ENCODE measurements at regions not wholly inside any gene's neighbourhood (a gene's known extent, or its start where the extent isn't known, plus 50 kb on each side); places are given as distances from the start of the nearest gene placed in this dataset.

- ATAC-seq, result no peak
- TF ChIP-seq PATZ1 (CRISPR knock-in tag; IDR thresholded peaks at IDR 0.05; ENCODE audit: borderline replicate concordance) (no peak), TSHZ2 (CRISPR knock-in tag; IDR thresholded peaks at IDR 0.05) (no peak), CSRNP3 (CRISPR knock-in tag; IDR thresholded peaks at IDR 0.05) (no peak), PPARA (CRISPR knock-in tag; IDR thresholded peaks at IDR 0.05; ENCODE audit: borderline replicate concordance) (no peak), CREB5 (CRISPR knock-in tag; IDR thresholded peaks at IDR 0.05; ENCODE audit: low read depth) (no peak), ZFP30 (CRISPR knock-in tag; IDR thresholded peaks at IDR 0.05) (no peak), ARNTL (CRISPR knock-in tag; IDR thresholded peaks at IDR 0.05; ENCODE audit: borderline replicate concordance, low read depth) (no peak), RARB (CRISPR knock-in tag; IDR thresholded peaks at IDR 0.05) (no peak), POU6F1 (CRISPR knock-in tag; IDR thresholded peaks at IDR 0.05; ENCODE audit: borderline replicate concordance, low read depth) (no peak)
Observed at GRCh38 chr1:244319283-244320132, 132.2 kb downstream of the ADSS2 start.

GRCh38 chr1:244322181-244322580 is 129.5 kb downstream of the ADSS2 start:
- ATAC-seq, result no peak; the same call in 2 of the 3 replicates
- TF ChIP-seq ARNTL (CRISPR knock-in tag; IDR thresholded peaks at IDR 0.05; ENCODE audit: borderline replicate concordance, low read depth) (no peak), ESRRG (CRISPR knock-in tag; IDR thresholded peaks at IDR 0.05) (no peak), RARB (CRISPR knock-in tag; IDR thresholded peaks at IDR 0.05) (no peak), BACH2 (CRISPR knock-in tag; IDR thresholded peaks at IDR 0.05; ENCODE audit: borderline replicate concordance) (no peak), TCF4 (CRISPR knock-in tag; IDR thresholded peaks at IDR 0.05; ENCODE audit: borderline replicate concordance) (no peak)

- peak; percentile 96 for ATAC-seq
- TF ChIP-seq ZNF8 (CRISPR knock-in tag; IDR thresholded peaks at IDR 0.05) (no peak), ISL1 (CRISPR knock-in tag; IDR thresholded peaks at IDR 0.05) (no peak), BACH2 (CRISPR knock-in tag; IDR thresholded peaks at IDR 0.05; ENCODE audit: borderline replicate concordance) (no peak), CSRNP3 (CRISPR knock-in tag; IDR thresholded peaks at IDR 0.05) (no peak), CREB5 (CRISPR knock-in tag; IDR thresholded peaks at IDR 0.05; ENCODE audit: low read depth) (no peak)
Observed at GRCh38 chr1:244322791-244323521, 128.8 kb downstream of the ADSS2 start.

All from SK-N-SH treated with all-trans-retinoic acid at 6 μM for 48 hours (cell line).